DMS153 (cell line): ENCODE measurements at regions not wholly inside any gene's neighbourhood (a gene's known extent, or its start where the extent isn't known, plus 50 kb on each side); places are given as distances from the start of the nearest gene placed in this dataset.

Experiments
- DNase-seq: peaks from one replicate; lab custom pipeline; 2025; lab: John Stamatoyannopoulos, UW

DNA sequence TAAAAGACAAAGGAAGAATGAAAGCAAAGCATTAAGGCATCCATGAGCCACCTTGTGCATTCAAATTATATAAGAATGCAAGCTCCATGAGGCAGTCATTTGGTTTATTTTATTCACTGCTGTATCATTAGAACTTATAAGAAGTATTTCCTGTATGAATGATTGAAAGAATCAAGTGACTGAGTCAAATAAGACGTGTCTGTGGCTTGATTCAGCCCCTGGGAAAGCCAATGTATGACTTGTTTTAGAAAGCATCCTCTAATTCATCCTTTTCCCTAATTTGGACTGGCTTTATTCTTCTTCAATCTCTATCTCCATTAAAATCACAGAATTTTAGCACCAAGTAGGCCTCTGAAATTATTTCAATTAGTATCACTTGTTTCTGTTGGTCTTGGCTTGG is 461.1 kb downstream of the LPIN1 start:
- no peak for DNase-seq

DNA sequence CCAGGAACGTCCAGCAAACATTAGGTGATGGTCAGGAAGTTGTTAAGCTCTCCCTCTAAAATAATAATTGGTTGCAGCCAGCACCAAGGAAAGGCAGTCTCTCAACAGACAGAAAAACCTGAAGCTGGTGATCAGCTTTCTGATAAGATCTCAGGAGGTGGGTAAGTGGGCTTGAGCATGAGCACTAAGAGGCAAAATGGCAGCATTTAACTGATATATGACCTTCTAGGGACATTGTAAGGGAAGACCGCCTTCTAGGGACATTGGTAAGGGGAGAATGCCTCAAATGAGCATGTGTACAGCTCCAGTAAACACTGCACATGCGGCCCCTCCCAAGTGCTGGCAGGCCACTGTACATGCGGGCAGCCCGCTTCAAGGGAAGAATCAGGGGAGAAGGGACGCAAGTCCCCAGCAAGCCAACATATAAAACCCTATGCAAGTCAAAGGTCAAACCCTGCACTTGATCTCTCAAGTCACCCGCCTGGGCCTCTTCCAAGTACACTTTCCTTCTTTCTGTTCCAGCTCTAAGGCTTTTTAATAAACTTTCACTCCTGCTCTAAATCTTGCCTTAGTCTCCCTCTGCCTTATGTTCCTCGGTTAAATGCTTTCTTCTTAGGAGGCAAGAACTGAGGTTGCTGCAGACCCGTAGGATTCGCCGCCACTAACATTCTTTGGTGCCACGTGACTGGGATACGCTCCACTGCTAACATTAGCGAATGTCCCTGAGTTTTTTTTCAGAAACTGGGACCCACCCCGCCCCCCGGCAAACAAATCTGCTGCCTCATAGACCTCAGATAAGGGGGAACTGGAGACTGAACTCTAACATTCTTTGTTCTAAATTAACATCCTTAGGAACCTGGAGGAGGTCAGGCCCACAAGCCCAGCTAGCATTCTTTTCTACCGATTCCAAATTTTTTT is 463.8 kb downstream of the LPIN1 start:
- no peak for DNase-seq

DNA sequence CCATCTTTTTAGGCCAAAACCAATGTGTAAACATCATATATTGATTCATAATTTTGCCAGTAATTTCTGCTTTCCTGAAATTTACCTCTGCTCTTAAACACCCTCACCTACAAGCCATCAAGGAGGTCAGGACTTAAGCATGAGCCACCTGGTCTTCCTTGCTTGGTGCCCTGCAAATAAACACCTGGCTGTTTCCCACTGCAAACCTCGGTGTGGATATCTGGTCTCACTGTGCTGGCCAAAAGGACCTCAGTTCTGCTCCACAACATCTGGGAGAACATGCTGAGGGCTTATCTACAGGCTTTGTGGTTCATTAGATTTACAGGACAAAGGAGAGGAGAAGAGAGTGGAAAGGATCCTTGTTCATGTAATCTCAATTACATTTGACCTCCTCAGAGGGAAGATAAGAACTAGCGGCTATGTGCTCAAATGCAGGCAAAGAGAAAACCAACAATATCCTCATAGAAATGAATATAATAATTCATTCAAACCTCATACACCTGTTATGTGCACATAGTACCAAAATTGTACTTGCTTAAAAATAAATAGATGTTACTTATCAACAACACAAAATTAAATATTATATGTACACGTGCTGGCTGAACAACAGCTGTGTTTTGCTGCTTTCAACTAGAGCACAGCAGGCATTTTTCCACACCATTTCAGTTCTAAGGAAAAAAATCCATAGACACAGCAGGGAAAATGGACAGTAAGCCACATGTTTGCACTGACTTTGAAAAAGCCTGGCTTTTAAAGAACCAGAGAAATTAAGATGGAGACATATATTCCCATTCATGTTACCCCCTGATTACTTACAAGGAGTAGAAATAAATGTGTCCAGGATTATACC is 465.1 kb downstream of the LPIN1 start:
- no peak for DNase-seq

DNA sequence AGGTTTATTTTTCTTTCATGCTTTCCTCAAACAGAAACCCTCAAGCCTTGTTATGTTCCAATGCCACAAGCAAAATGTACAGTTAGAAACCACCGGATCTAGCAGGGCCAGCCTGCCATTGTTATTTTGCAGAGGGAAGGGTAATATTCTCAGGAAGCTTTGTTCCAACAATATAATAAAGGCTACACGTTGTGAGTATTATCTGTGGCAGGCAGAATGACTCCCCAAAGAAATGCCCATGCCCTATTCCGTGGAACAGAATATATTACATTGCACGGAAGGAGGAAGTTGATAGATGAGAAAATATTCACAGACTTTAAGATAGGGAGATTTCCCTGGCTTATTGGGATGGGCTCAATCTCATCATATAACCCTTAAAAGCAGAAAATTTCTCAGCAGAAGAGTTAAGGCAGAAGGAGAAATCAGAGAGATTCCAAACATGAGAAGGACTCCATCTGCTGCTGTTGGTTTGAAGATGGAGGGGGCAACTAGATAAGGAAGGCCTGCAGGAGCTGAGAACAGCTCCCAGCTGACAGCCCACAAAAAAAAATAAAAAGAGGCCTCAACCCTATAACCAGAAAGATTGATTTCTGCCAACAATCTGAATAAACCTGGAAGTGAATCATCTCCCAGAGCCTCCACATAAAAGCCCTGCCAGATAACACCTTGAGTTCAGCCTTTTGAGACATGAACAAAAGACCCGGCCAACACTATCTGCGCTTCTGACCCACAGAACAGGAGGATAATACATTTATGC is 466.6 kb downstream of the LPIN1 start:
- no peak for DNase-seq

DNA sequence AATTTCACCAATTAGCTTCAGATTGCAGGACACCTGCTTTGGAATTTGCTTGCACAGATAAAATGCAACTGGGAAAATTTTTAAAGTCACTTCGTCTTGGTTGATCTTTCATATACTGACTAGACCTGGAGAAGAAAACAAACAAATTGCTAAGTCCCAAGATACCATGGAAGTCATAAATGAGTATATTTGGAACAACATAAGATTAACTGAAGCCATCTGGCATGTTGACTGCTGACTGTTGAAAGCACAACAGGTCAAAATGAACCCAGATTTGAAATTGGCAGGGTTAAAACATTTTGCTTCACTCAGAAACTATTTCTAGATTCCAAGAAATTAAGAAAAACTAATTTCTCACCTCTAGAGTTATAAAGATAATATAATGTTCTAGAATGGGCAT is 470.7 kb downstream of the LPIN1 start:
- DNase-seq = no peak

DNA sequence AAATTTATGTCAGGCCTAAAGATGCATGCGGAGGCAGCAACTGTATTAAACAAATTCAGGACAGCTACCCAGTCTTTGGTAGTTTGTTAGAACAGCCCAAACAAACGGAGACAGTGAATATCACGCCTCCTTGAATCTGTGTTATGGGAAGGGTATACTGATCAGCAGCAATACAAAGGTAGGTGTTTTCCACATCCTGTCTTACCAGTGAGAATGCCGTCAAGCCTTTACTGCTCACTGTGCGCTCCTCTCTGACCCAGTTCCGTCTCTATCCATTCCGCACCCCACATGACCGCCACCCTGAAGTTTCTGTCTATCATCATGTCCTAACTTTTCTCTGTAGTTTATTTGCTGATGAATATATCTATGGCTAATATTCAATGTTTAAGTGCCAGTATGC is 473.3 kb downstream of the LPIN1 start:
- no peak for DNase-seq

DNA sequence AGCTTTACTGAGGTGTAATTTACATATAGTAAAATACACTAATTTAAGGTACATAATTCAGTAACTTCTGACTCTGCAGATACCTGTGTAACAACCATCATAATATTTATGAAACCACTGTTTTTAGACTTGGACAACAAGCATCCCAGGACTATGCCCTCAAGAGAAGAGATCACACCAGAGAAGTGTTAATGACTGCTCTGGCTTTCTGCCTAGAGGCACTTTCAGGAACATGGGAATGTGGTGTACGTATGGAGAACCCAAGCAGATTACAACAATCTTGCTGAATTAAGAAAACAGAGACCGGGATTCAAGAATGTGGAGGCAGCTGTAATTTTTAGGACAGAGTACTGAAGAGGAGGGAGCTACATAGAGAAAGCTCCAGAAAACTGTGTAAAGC is 475.2 kb downstream of the LPIN1 start:
- DNase-seq = no peak

DNA sequence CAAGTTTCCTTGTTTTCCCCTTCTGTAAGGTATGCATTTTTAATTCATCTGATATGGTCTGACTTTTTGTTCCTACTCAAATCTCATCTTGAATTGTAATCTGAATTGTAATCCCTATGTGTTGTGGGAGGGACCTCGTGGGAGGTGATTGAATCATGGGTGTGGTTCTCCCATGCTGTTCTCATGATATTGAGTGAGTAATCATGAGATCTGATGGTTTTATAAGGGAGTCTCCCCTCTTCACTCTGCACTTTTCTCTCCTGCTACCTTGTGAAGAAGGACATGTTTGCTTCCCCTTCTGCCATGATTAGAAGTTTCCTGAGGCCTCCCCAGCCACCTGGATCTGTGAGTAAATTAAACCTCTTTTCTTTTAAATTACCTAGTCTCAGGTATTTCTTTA is 476.1 kb downstream of the LPIN1 start:
- DNase-seq = no peak

DNA sequence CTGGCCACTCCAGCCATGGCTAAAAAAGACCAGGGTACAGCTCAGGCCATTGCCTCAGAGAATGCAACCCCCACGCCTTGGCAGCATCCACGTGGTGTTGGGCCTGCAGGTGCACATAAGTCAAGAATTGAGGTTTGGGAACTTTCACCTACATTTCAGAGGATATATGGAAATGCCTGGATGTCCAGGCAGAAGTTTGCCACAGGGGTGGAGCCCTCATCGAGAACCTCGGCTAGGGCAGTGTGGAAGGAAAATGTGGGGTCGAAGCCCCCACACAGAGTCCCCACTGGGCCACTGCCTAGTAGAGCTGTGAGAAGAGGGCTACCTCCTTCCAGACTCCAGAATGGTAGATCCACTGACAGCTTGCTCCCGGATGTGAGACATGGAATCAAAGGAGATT is 477.3 kb downstream of the LPIN1 start:
- no peak for DNase-seq

DNA sequence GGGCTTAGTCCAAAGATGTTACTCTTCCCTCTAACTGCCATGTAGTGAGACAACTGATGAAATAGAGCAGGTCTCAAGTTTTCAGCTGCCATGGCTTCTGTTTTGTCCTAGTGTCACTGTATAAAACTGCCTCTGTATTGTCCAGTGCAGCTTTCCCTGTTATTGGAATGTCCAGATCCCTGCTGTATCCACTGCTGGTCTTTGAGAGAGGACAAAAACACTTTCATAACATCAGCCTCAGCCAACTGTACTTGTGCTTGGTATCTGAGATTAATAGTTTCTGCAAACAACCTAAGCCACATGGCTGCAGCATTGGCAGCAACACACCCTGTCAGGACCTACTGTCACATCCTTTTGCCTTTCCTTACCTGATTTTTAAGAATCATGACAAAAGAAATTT is 480.2 kb downstream of the LPIN1 start:
- DNase-seq = no peak

DNA sequence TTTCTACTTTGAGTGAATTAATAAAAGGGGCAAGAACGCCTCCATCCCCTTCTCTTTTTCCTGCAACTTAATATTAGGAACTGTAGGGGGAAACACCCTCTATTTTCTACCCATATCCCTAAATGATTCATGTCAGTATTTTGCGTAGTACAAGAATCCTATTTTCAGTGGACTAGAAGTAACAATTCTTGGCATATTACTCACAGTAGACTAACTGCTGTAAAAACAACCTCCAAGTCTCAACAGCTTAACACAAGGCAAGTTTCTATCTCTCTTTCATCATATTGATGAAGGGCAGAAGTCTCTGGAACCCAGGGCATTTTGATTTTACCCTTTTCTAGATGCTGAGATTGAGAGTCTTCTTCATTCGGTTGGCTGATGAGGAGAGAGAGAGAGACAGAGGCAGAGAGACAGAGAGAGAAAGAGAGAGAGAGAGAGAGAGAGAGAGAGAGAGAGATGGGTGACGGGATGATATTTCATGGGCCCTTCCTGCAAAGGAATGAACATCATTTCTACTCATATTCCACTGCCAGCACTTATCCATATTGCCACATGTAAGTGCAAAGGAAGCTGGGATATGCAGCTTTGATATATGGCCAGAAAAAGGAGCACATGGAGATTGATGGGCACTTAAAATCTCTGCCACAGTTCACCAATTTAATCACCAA is 481.6 kb downstream of the LPIN1 start:
- no peak for DNase-seq

DNA sequence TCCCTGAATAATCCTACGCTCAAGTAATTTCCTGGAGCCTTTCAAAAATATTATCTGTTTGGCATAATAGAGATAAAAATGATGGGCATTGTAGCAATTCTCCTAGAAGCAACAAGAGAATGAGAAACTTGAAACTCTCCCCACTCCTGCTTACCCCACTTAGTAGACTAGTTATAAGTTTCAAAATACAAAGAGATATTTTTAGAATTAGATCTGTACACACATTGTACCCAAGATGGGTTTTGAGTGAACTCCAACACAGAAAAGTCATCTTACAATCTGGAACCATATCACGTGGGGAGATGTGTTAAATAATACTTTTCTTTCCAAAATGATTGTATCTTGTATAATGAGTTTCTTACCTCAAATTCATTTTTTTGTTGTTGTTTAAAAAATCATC is 484.9 kb downstream of the LPIN1 start:
- no peak for DNase-seq

DNA sequence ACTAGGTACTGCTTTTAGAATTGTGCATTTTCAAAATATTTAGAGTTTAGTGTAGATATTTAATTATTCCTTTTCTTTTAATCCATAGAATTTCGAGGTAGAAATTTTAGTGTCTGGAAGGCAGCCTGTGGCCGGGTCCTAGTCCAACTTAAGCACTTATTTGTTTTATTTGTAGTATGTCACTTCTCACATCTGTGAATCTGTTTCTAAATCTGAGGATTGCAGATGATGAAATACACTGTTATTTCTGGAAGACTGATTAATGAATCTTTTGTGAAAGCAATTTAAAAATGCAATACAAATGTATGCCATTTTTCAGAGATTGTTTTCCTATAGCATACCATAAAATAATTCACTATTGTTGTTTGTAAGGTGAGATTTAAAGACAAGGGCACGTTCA is 483.9 kb upstream of the TRIB2 start:
- no peak for DNase-seq

DNA sequence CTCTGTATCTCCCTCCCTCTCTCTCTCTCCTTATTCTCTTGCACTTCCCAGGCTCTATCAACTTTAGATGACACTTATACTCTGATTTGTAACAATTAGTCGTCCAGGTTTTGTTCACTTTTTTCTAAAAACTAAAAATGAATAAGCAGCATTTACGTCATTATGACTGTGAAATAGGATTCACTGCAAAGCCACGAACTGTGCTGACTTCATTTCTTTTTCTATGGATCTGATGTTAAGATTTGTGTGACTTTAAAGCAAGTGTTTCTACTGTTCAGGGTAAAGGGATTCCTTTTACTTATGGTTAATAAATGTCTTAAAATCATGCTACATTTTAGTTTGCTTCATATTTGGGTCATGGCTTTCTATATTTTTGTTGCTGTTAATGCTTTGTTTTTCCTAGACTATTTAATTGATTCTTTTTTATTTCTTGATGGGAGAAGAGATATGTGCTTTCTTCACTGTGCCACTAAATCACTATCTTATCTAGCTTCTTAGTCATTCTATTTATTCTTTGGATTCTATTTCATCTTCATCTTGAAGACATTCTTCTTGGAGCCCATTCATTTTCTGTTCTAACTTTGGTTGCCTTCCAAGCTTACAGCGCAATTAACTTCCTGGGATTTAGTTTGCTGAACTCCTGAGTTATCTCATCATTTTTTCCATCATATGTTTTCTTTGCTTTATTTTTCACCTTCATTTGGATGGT is 480.4 kb upstream of the TRIB2 start:
- DNase-seq = no peak

DNA sequence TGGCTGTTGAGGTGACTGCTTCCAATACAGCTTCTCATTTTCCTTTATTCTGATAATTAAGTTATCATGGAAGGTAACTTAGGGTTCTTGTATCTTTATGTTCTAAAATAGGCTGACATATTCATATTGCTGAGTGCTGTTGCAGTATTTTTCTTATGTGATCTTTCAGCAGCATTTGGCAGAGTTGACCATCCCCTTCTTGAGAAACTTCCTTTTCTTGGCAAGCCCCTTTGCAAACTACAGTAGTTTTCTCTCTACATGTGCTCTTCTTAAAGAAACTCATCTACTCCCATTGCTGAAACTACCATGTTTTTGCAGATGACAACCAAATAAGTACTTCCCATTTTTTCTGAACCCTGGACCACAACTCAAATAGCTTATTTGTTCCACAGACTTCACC is 476.5 kb upstream of the TRIB2 start:
- DNase-seq = no peak

DNA sequence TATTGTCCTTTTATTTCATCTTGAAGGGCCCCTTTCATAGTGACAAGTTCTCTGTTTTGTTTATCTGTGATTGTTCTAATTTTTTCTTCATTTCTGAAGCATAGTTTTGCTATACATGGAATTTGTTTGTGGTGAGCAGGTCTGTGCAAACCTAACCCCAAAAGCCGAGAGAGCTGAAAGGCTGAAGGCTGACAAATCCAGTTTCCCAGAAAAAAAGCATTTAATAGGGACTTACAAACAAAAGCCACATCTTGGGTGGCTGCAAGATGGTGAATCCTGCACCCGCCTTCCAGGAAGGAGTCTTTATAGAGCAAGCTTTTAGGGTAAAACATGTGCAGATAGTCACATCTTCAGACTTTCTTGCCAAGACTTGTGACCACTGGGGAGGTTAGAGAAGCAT is 473.4 kb upstream of the TRIB2 start:
- DNase-seq = no peak

DNA sequence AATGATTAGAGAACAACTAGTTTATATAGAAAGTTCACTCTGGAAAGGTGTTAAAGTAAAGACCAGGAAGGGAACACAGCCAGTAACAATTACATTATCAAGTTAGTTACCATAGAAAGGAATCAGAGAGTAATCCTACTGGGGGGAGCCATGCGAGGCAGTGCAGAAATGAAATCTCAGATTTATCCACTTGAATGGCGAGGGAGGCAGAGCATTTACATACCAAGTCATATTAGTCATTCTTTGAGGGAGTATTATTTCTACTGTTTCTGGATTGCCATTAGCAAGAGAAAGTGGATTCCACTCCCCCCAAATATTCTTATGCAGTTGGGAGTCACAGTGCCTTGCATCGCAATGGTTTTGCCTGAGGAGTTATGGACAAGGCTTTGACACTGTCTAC is 472.7 kb upstream of the TRIB2 start:
- DNase-seq = no peak

DNA sequence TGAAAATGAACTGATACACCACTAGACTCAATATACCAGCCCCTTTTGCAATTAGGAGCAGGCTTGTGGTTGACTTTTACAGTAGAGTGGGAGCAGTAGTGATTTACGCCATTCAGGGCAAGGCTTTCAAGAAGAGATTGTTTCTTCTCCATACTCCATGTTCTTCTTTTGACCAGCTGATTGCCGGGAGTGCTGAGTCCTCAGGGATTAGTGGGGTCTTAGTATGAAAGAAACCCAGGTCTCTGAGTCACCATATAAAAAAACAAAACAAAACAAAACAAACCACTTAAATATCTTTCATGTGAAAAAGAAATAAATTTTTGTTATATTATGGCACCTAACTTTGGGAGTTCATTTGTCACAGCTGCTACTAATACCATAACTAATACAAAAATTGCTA is 465.6 kb upstream of the TRIB2 start:
- DNase-seq = no peak

DNA sequence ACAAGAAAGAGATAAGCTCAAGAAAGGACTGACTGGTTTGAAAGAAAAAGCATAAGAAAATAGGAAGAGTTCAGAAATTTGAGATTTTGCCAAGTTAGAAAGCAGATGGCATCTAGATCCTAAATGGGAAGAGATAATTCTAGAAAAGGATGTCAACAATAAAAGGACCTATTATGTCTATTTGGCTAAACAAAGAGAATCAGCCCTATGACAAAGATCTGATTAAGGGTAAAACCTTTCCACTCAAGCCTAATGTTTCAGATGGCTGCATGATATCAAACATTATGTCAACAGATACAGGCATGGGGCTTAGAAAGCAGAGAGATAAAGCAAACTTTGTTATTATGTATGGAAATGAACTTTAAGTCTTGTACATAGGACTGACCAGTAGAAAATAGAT is 465.0 kb upstream of the TRIB2 start:
- no peak for DNase-seq

DNA sequence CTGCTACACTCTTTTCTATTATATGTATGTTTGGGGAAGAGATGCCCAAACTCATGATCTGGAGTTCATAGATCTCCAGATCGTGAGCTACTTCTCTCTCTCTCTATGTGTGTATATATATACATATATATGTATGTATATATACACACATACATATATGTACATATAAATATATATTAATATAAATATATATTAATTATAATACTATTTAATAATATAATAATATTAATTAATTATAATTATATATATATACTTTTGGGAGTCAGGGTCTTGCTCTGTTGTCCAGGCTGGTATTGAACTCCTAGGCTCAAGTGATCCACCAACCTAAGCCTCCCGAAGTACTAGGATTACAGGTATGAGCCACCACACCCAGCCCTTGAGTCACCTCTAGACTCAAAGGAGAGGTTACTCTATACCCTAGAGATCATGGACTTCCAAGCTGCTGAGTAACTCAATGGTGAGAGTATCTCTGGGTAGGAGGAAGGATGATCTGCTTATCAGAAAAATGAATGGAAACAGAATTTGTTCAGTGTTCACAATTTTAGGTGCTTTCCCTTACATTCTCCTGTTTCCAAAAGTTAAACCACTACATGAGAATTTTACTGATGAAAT is 463.5 kb upstream of the TRIB2 start:
- no peak for DNase-seq

DNA sequence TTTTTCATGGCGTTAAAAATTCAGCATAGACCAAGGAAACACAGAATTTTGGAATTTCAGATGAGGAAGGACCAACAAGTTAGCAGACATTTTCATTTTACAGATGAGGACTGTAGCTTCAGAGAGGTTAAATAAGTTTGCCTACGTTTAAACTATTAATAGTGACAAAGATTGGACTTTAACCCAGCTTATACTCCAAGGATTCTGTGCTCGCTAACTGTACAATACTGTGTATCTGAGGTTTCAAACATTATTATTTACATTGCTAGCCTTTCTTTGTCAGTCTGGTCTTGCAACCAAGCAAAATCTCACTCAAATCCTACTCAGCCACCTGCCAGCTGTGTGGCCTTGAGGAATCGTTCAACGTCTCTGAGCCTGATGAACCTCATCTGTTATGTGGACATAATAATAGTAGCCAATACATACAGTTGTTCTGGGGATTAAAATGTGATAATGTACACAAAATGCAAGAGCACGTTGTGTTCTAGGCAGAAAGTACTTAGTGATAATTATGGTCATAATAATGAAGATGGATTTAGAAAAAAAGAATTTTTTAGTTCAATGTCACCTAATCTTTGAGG is 462.4 kb upstream of the TRIB2 start:
- DNase-seq = no peak
